Activated naive CD8-positive, alpha-beta T cell treated with anti-CD3 and anti-CD28 coated beads, Interleukin-2, amount 50 U/mL, for 24 hours (primary cell): ENCODE measurements at regions not wholly inside any gene's neighbourhood (a gene's known extent, or its start where the extent isn't known, plus 50 kb on each side); places are given as distances from the start of the nearest gene placed in this dataset.

Source experiments
- ATAC-seq: fragments of 150-1000 bp; cut with Tn5 transposase; one replicate; pipeline ENCODE4 v1.10.0; 2021
- DNase-seq: peaks from one replicate; pipeline ENCODE4 v3.0.0; 2021
- H3K27ac Mint-ChIP-seq: one replicate; pipeline ENCODE4 v1.8.0; 2021; ENCODE audit warnings: mild to moderate bottlenecking, mixed read lengths
- H3K27me3 Mint-ChIP-seq: one replicate; pipeline ENCODE4 v1.8.0; 2021; ENCODE audit warnings: mixed read lengths
- H3K36me3 Mint-ChIP-seq: one replicate; pipeline ENCODE4 v1.8.0; 2021; ENCODE audit warnings: low read depth, mixed read lengths
- H3K4me1 Mint-ChIP-seq: one replicate; pipeline ENCODE4 v1.8.0; 2021; ENCODE audit warnings: mixed read lengths
- H3K4me3 Mint-ChIP-seq: one replicate; pipeline ENCODE4 v1.8.0; 2021; ENCODE audit warnings: mild to moderate bottlenecking, moderate library complexity, mixed read lengths
- H3K9me3 Mint-ChIP-seq: one replicate; pipeline ENCODE4 v1.8.0; 2021; ENCODE audit warnings: mixed read lengths

GRCh38 chr21:34305605-34306604 is 57.9 kb upstream of the KCNE2 start:
- H3K4me1 Mint-ChIP-seq, result no peaks in the 10 kb centered on the region
- no peak for ATAC-seq
- H3K27ac Mint-ChIP-seq, result no peak overlapping the region
- no peaks in the 10 kb centered on the region for H3K9me3 Mint-ChIP-seq
- H3K36me3 Mint-ChIP-seq, result no peaks in the 10 kb centered on the region
- H3K27me3 Mint-ChIP-seq, result no peaks in the 10 kb centered on the region
- no peak overlapping the region for H3K4me3 Mint-ChIP-seq
- DNase-seq, result no peak

- ATAC-seq (no peak), DNase-seq (no peak)
- Mint-ChIP-seq H3K4me1 (no peaks in the 10 kb centered on the region), H3K36me3 (no peaks in the 10 kb centered on the region), H3K4me3 (no peak overlapping the region), H3K27ac (no peak overlapping the region), H3K27me3 (no peaks in the 10 kb centered on the region), H3K9me3 (no peaks in the 10 kb centered on the region)
Observed at GRCh38 chr21:34307991-34308532, 55.7 kb upstream of the KCNE2 start.

- ATAC-seq (no peak), DNase-seq (no peak)
- Mint-ChIP-seq H3K27ac (no peak overlapping the region), H3K4me1 (no peaks in the 10 kb centered on the region), H3K36me3 (no peaks in the 10 kb centered on the region), H3K27me3 (peaks cover 3% of the 10 kb centered on the region), H3K4me3 (no peak overlapping the region), H3K9me3 (no peaks in the 10 kb centered on the region)
Observed at GRCh38 chr21:34311561-34312330, 52.1 kb upstream of the KCNE2 start.

GRCh38 chr21:34313116-34313515 is 50.7 kb upstream of the KCNE2 start:
- H3K27me3 Mint-ChIP-seq, result peaks cover 3% of the 10 kb centered on the region
- DNase-seq (no peak), ATAC-seq (no peak)
- no peaks in the 10 kb centered on the region for H3K9me3 Mint-ChIP-seq
- H3K27ac Mint-ChIP-seq, result no peak overlapping the region
- no peaks in the 10 kb centered on the region for H3K4me1 Mint-ChIP-seq
- H3K4me3 Mint-ChIP-seq, result no peak overlapping the region
- H3K36me3 Mint-ChIP-seq, result no peaks in the 10 kb centered on the region
